ENCODE measurements at regions not wholly inside any gene's neighbourhood (a gene's known extent, or its start where the extent isn't known, plus 50 kb on each side); places are given as distances from the start of the nearest gene placed in this dataset.

DNA sequence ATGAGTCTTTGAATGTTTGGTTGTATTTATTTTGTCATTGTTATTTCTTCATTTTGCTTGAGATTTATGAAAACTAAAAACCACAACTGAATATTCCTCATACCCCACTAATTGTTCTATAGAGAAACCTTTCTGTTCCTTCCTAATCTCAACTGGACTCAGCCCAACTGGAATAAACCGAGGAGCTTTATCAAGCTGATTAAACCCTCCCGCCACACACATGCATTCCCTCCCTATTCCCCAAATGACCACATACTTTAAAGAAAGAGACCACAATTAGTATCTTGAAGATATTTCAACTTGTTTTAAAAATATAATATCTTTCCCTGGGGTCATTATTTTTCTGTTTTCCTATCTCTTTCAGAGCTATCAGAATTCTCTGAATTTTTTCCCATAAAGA is 107.5 kb downstream of the OSR1 start:
- H3K27ac ChIP-seq: no peak overlapping the region
- H3K4me1 ChIP-seq: no peaks in the 10 kb centered on the region
- no peak for DNase-seq (ENCODE audit: low spot score in 2 of 2)
- no peaks in the 10 kb centered on the region for H3K9me3 ChIP-seq
- no peak overlapping the region for H3K4me3 ChIP-seq
- H3K27me3 ChIP-seq: no peaks in the 10 kb centered on the region
- TF ChIP-seq, protein P1, sequence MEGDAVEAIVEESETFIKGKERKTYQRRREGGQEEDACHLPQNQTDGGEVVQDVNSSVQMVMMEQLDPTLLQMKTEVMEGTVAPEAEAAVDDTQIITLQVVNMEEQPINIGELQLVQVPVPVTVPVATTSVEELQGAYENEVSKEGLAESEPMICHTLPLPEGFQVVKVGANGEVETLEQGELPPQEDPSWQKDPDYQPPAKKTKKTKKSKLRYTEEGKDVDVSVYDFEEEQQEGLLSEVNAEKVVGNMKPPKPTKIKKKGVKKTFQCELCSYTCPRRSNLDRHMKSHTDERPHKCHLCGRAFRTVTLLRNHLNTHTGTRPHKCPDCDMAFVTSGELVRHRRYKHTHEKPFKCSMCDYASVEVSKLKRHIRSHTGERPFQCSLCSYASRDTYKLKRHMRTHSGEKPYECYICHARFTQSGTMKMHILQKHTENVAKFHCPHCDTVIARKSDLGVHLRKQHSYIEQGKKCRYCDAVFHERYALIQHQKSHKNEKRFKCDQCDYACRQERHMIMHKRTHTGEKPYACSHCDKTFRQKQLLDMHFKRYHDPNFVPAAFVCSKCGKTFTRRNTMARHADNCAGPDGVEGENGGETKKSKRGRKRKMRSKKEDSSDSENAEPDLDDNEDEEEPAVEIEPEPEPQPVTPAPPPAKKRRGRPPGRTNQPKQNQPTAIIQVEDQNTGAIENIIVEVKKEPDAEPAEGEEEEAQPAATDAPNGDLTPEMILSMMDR (IDR thresholded peaks at IDR 0.05): no peak
- intact Hi-C loops (cut with DNase I): no loop called here
- H3K36me3 ChIP-seq: no peaks in the 10 kb centered on the region

DNA sequence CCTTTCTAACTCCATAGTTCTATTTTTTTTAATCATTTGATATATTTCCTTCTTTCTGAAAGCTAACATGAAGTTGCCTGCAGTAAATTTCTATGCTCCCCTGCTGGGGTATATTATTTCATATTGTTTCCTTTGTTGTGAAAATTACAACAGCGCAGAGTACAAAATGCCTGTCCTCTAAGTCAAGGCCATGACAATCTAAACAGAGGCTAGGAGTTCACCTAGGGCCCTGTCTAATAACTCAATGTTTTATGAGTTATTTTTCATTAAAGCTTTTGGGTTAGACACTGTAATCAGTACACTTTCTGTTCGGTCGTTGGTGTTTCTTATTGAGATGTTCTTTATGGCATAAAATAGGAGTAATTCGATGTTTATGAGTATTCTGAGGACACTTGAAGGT is 111.2 kb downstream of the OSR1 start:
- H3K9me3 ChIP-seq: no peaks in the 10 kb centered on the region
- TF ChIP-seq, protein P1 (IDR thresholded peaks at IDR 0.05): no peak
- intact Hi-C loops (cut with DNase I): no loop called here
- H3K27ac ChIP-seq: no peak overlapping the region
- H3K27me3 ChIP-seq: no peaks in the 10 kb centered on the region
- no peak overlapping the region for H3K4me3 ChIP-seq
- no peaks in the 10 kb centered on the region for H3K36me3 ChIP-seq
- H3K4me1 ChIP-seq: no peaks in the 10 kb centered on the region
- no peak for DNase-seq (ENCODE audit: low spot score in 2 of 2)

DNA sequence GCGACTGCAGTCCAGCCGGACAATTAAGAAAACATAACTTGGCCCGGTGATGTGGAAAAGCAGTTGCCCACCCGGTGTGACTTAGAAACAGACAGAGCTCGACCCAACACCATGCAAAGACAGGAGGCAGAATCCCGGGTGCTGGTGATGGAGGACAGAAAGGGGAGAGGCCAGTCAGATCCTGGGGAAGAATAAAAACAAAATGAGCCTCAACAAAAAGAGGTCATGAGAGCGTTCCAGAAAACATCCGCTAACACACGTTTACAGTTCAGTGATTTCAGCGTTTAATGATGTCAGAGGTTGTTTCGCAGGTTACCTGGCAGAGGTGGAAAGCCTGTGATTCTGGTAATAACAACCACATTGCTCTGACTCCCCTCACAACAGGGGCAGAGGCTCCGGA is 111.9 kb downstream of the OSR1 start:
- H3K4me3 ChIP-seq: no peak overlapping the region
- TF ChIP-seq, protein P1 (IDR thresholded peaks at IDR 0.05): no peak
- H3K27me3 ChIP-seq: no peaks in the 10 kb centered on the region
- H3K36me3 ChIP-seq: no peaks in the 10 kb centered on the region
- DNase-seq (ENCODE audit: low spot score in 2 of 2): no peak
- H3K9me3 ChIP-seq: no peaks in the 10 kb centered on the region
- H3K4me1 ChIP-seq: no peaks in the 10 kb centered on the region
- intact Hi-C loops (cut with DNase I): no loop called here
- no peak overlapping the region for H3K27ac ChIP-seq

DNA sequence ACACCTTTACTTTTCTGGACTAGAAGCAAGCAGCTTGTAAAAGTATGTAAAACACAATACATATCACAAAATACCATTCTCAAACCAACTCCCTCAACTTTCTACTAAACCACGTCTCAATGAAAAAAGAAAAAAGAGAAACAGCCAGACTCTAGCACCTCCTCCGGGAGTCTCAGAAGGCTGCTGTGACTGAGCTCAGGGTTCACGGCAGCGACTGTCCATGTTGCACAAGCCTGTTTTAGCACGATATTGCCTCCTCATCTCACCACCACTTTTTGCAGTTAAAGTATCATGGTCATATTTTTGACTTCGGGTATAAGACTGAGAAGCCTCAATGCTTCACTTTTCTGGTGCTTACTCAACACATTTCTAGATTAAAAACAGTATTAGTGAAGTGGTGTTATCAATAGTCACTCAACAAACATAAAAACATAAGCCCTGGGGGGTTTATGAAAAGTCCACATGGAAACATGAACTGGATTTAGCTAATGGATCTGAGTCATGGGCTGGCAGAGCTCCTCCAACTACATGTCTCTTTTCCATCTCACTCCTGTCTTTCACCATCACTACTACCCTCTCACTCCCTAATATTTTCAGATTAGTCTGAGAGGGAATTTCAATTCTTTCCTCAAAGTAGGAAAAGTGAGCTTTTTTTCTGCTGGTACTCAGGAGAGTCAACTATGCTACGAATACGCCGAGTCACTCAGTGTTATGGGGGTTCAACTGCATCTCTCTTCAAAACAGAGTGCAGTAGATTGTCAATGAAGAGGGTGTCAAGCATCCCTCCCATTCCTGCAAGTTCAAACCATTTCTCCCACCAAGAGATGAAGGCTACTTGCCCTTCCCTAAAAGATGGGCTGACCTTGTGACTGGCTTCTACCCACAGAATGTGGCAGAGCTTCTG is 113.7 kb downstream of the OSR1 start:
- DNase-seq (ENCODE audit: low spot score in 2 of 2): no peak
- Histone ChIP-seq H3K4me1 (no peaks in the 10 kb centered on the region), H3K36me3 (no peaks in the 10 kb centered on the region), H3K9me3 (no peaks in the 10 kb centered on the region), H3K27me3 (no peaks in the 10 kb centered on the region), H3K27ac (no peak overlapping the region), H3K4me3 (no peak overlapping the region)
- intact Hi-C loops (cut with DNase I): no loop called here
- TF ChIP-seq, protein P1 (IDR thresholded peaks at IDR 0.05): no peak

DNA sequence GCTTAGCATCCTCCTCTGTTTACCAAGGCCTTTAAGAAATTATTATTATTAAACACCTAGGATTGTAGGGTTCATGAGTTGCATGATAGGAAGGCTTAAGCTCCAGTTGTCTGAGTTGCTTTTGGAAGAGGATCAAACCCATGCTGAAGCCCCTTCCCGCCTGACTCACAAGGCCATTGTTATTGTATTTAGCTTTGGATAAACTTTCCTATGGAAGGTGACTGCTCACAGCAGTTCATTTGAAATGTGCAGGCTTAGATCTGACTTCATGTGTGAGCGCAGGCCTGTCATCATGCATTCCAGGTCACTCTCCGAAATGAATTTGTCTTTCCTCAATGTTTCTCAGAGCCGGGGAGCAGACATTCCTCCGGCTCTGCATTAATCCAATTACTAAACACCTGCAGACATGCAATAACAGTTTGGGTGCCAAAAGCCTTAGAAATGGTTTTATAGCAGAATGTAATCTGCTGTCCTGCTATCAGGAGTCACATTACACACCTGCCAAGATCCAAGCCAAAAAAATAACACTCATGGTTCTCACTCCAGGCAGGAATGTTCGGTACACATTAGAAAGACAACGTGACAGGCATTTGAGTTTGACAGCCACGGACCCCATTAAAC is 119.9 kb downstream of the OSR1 start:
- TF ChIP-seq, protein P1 (IDR thresholded peaks at IDR 0.05): no peak
- Histone ChIP-seq H3K27ac (no peak overlapping the region), H3K4me3 (no peak overlapping the region), H3K9me3 (no peaks in the 10 kb centered on the region), H3K36me3 (no peaks in the 10 kb centered on the region), H3K4me1 (no peaks in the 10 kb centered on the region), H3K27me3 (no peaks in the 10 kb centered on the region)
- intact Hi-C loops (cut with DNase I): no loop called here
- no peak for DNase-seq (ENCODE audit: low spot score in 2 of 2)
